ENCODE measurements at regions not wholly inside any gene's neighbourhood (a gene's known extent, or its start where the extent isn't known, plus 50 kb on each side); places are given as distances from the start of the nearest gene placed in this dataset.

GRCh38 chr6:11366934-11367637, 134.6 kb upstream of the NEDD9 start:
- Mint-ChIP-seq H3K4me1 (peaks cover 31 to 85% (median 71%) of the 10 kb centered on the region in 4 donors), H3K4me3 (peak overlapping the region in 4 of 10 donors; percentile 11 to 41 (median 25)), H3K27ac (peak overlapping the region in 5 of 10 donors; percentile 12 to 87 (median 79)), H3K36me3 (peaks cover 10 to 57% (median 34%) of the 10 kb centered on the region in 3 donors), H3K27me3 (no peaks in the 10 kb centered on the region), H3K9me3 (peaks cover 0 to 2% (median 0%) of the 10 kb centered on the region in 9 donors)
- POLR2A ChIA-PET, result no interaction called here
- ATAC-seq (no peak), DNase-seq (no peak)

DNA sequence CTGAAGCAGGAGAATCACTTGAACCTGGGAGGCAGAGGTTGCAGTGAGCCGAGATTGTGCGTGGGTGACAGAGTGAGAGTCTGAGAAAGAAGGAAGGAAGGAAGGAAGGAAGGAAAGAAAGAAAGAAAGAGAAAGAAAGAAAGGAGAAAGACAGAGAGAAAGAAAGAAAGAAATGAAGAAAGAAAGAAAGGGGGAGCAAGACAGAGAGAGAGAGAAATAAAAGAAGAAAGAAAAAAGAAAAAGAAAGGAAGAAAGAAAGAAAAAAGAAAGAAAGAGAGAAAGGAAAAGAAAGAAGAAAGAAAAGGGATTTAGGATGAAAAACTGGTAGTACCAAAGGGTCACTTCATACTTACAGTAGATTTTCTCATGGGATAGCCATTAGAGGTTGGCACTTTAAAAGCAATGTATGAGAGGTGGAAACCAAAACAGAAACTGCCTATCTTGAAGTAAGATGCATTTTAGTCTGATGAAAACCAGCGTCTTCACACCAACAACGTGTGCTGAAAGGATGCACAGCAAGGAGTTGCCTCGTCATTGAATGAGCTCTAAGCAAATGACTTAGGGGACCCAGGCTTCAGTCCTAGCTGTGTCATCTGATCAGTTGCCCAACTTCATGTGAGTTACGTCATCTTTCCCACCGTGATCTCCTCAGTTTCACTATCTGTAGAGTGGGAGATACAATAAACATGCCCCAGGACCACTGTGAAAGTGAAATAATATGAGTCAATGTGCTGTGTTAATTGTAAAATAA, 133.9 kb upstream of the NEDD9 start:
- POLR2A ChIA-PET, result no interaction called here
- DNase-seq (peak in 1 of 10 donors; percentile 18), ATAC-seq (no peak)
- no peaks in the 10 kb centered on the region for H3K27me3 Mint-ChIP-seq
- peaks cover 14 to 59% (median 39%) of the 10 kb centered on the region in 3 donors for H3K36me3 Mint-ChIP-seq
- peak overlapping the region in 7 of 10 donors; percentile 2 to 41 (median 30) for H3K4me3 Mint-ChIP-seq
- peaks cover 34 to 91% (median 72%) of the 10 kb centered on the region in 4 donors for H3K4me1 Mint-ChIP-seq
- H3K27ac Mint-ChIP-seq, result peak overlapping the region in 9 of 10 donors; percentile 18 to 87 (median 64)
- peaks cover 0 to 5% (median 3%) of the 10 kb centered on the region in 9 donors for H3K9me3 Mint-ChIP-seq

- Mint-ChIP-seq H3K4me1 (peaks cover 31 to 87% (median 69%) of the 10 kb centered on the region in 4 donors), H3K9me3 (peaks cover 4 to 17% (median 10%) of the 10 kb centered on the region in 9 donors), H3K36me3 (peaks cover 28 to 63% (median 49%) of the 10 kb centered on the region in 3 donors), H3K27ac (peak overlapping the region in 4 of 10 donors; percentile 37 to 79 (median 48)), H3K27me3 (no peaks in the 10 kb centered on the region), H3K4me3 (no peak overlapping the region)
- POLR2A ChIA-PET, result interaction anchor here (0.8 kb wide), 1 partner anchor 1673 kb away, joined by 3 read pairs; no protein-coding TSS in a partner anchor
- no peak for ATAC-seq
- no peak for DNase-seq
These were observed 132.5 kb upstream of the NEDD9 start for GRCh38 chr6:11364971-11365397.

GRCh38 chr6:11363881-11364576, 131.6 kb upstream of the NEDD9 start:
- ATAC-seq (peak; percentile 25 to 63), DNase-seq (no peak)
- H3K4me3 Mint-ChIP-seq, result peak overlapping the region in 1 of 10 donors; percentile 32
- H3K36me3 Mint-ChIP-seq, result peaks cover 34 to 65% (median 53%) of the 10 kb centered on the region in 3 donors
- POLR2A ChIA-PET, result no interaction called here
- peak overlapping the region in 2 of 10 donors; percentile 50 for H3K27ac Mint-ChIP-seq
- H3K27me3 Mint-ChIP-seq, result no peaks in the 10 kb centered on the region
- peaks cover 6 to 21% (median 13%) of the 10 kb centered on the region in 9 donors for H3K9me3 Mint-ChIP-seq
- H3K4me1 Mint-ChIP-seq, result peaks cover 31 to 92% (median 72%) of the 10 kb centered on the region in 4 donors

GRCh38 chr6:11362564-11362963, 130.1 kb upstream of the NEDD9 start:
- Mint-ChIP-seq H3K27me3 (no peaks in the 10 kb centered on the region), H3K4me3 (no peak overlapping the region), H3K9me3 (peaks cover 6 to 21% (median 13%) of the 10 kb centered on the region in 9 donors), H3K4me1 (peaks cover 32 to 90% (median 71%) of the 10 kb centered on the region in 4 donors), H3K36me3 (peaks cover 34 to 73% (median 56%) of the 10 kb centered on the region in 3 donors), H3K27ac (peak overlapping the region in 1 of 10 donors; percentile 1)
- DNase-seq (no peak), ATAC-seq (no peak)
- POLR2A ChIA-PET, result no interaction called here

GRCh38 chr6:11358904-11359830, 126.7 kb upstream of the NEDD9 start:
- H3K36me3 Mint-ChIP-seq, result peaks cover 29 to 51% (median 50%) of the 10 kb centered on the region in 3 donors
- peaks cover 6 to 21% (median 13%) of the 10 kb centered on the region in 9 donors for H3K9me3 Mint-ChIP-seq
- H3K4me1 Mint-ChIP-seq, result peaks cover 40 to 88% (median 70%) of the 10 kb centered on the region in 4 donors
- DNase-seq (no peak), ATAC-seq (no peak)
- H3K4me3 Mint-ChIP-seq, result peak overlapping the region in 2 of 10 donors; percentile 4 to 30
- POLR2A ChIA-PET, result no interaction called here
- H3K27ac Mint-ChIP-seq, result peak overlapping the region in 5 of 10 donors; percentile 11 to 71 (median 28)
- H3K27me3 Mint-ChIP-seq, result no peaks in the 10 kb centered on the region

DNA sequence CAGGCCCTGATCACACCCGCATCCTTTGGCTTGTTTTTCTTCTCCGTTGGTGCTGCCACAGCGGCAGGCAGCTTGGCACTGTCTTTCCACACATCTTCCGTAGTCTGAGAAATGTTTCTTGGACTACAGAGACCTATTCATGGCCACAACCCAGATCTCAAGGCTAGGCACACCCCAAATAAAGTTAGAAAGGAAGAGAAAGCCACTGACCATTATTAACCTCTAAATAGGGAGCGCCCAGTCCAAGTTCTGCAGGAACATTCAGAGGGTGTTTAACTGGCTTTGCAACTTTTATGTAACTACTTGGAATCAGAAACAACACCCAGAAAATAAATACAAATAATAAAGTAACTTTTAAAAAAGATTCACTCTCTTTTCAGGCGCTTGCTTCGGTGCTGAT, 124.8 kb upstream of the NEDD9 start:
- peaks cover 6 to 21% (median 13%) of the 10 kb centered on the region in 9 donors for H3K9me3 Mint-ChIP-seq
- POLR2A ChIA-PET, result interaction anchor here (1.0 kb wide), 1 partner anchor 16 kb away, joined by 3 read pairs; no protein-coding TSS in a partner anchor
- peak overlapping the region in 9 of 10 donors; percentile 30 to 65 (median 55) for H3K4me3 Mint-ChIP-seq
- H3K27me3 Mint-ChIP-seq, result no peaks in the 10 kb centered on the region
- H3K4me1 Mint-ChIP-seq, result peaks cover 50 to 89% (median 80%) of the 10 kb centered on the region in 4 donors
- DNase-seq (no peak), ATAC-seq (no peak)
- peaks cover 28 to 55% (median 47%) of the 10 kb centered on the region in 3 donors for H3K36me3 Mint-ChIP-seq
- peak overlapping the region in 8 of 10 donors; percentile 44 to 84 (median 74) for H3K27ac Mint-ChIP-seq

DNA sequence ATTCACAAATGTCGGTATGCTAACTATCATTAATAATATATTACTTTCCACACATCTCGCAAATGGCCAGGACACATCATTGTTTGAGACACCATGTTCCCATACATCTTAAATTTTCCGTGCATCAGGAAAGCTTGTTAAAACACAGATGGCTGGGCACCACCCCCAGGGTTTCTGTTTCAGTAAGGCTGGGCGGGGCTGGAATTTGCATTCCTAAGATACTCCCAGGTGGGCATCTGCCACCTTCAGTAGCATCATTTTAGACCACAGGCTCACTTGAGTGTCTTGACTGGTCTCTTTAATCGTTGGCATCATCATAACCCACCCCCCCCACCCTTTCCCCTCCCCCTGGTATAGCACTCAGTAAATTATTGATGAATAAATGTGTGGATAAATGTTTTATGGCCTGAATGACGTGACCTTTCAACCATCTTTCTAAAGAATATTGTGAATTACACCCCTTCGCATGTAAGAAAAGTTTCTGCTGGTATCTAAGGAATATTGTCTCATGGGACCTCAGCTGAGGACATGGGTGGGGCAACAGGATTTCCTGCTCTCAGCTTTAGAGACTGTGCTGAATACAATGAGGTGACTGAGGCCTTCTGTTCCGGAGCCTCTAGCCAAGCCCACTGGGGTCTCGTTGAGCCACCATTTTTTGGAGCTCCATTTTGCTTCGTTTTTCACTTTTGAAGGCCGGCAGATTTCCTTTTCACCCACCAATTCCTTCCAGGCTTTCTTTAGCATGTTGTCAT, 124.1 kb upstream of the NEDD9 start:
- POLR2A ChIA-PET, result interaction anchor here (0.6 kb wide), 1 partner anchor 30 kb away, joined by 5 read pairs; no protein-coding TSS in a partner anchor
- H3K27ac Mint-ChIP-seq, result peak overlapping the region in 9 of 10 donors; percentile 2 to 84 (median 74)
- DNase-seq (no peak), ATAC-seq (no peak)
- H3K36me3 Mint-ChIP-seq, result peaks cover 27 to 55% (median 51%) of the 10 kb centered on the region in 3 donors
- H3K27me3 Mint-ChIP-seq, result no peaks in the 10 kb centered on the region
- peaks cover 5 to 18% (median 13%) of the 10 kb centered on the region in 9 donors for H3K9me3 Mint-ChIP-seq
- H3K4me3 Mint-ChIP-seq, result peak overlapping the region in 9 of 10 donors; percentile 30 to 65 (median 55)
- peaks cover 52 to 87% (median 82%) of the 10 kb centered on the region in 4 donors for H3K4me1 Mint-ChIP-seq

DNA sequence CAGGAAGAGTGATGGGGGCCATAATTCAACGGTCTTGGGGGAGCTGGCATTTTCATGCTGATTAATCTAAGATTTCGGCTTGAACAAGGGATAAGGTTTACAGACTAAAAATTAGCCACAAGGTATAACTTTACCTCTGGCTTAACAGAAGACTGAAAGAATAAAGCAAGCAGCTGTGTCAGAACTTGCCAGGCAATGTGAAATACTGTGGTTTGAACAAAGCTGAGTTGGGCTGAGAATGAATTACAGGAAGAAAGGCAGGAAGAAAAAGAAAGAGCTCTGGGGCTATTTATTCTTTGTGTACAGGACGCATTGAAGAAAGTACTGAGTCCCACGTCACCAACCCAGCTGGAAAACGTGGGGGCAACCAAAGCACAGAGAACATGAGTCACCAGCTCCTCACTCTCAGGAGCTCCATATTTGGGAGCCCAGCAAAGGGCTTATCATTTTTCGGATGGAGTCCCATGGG, 121.5 kb upstream of the NEDD9 start:
- POLR2A ChIA-PET, result no interaction called here
- peak overlapping the region; percentile 3 to 68 (median 30) for H3K4me3 Mint-ChIP-seq
- ATAC-seq, result peak; percentile 83 to 84
- H3K9me3 Mint-ChIP-seq, result peaks cover 0 to 8% (median 3%) of the 10 kb centered on the region in 9 donors
- DNase-seq, result peak in 7 of 10 donors; percentile 9 to 53 (median 37)
- peaks cover 52 to 88% (median 82%) of the 10 kb centered on the region in 4 donors for H3K4me1 Mint-ChIP-seq
- no peaks in the 10 kb centered on the region for H3K27me3 Mint-ChIP-seq
- H3K36me3 Mint-ChIP-seq, result peaks cover 10 to 53% (median 48%) of the 10 kb centered on the region in 3 donors
- H3K27ac Mint-ChIP-seq, result peak overlapping the region; percentile 68 to 91 (median 81)

DNA sequence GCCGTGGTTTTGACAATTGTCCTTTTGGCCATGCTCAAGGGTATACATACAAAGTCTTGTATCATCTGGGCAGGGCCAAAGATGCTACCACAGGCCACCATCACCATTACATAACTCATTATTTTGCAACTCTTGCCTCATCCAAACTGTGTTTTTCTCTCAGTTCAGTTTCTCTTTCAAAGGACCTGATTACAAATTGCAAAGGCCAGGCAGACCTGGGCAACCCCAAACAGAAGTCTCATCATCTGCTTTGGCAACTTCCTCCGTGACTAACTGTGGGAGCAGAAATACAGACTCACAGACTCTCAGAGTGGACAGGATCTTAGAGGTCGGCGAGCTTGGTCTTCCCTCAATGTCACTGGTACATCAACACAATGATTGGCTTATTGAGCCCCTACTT, 117.8 kb upstream of the NEDD9 start:
- no peaks in the 10 kb centered on the region for H3K27me3 Mint-ChIP-seq
- ATAC-seq, result no peak
- DNase-seq, result no peak
- peak overlapping the region in 3 of 10 donors; percentile 24 to 64 (median 57) for H3K27ac Mint-ChIP-seq
- H3K9me3 Mint-ChIP-seq, result peaks cover 0 to 8% (median 3%) of the 10 kb centered on the region in 9 donors
- H3K4me1 Mint-ChIP-seq, result peaks cover 48 to 94% (median 85%) of the 10 kb centered on the region in 4 donors
- H3K4me3 Mint-ChIP-seq, result no peak overlapping the region
- POLR2A ChIA-PET, result no interaction called here
- peaks cover 10 to 40% (median 39%) of the 10 kb centered on the region in 3 donors for H3K36me3 Mint-ChIP-seq

Measured in naive thymus-derived CD8-positive, alpha-beta T cell (primary cell).